B cell (primary cell): ENCODE measurements at regions not wholly inside any gene's neighbourhood (a gene's known extent, or its start where the extent isn't known, plus 50 kb on each side); places are given as distances from the start of the nearest gene placed in this dataset.

ENCODE experiments used
- ATAC-seq: fragments of 200-7000 bp; cut with Tn5 transposase; one replicate; pipeline ENCODE4 v1.10.0; 2021; ENCODE audit warnings: low read depth, mild to moderate bottlenecking, moderate number of reproducible peaks, moderate library complexity
- CTCF ChIA-PET: fragments of 350-600 bp; sonication (Branson Sonifier 250); formaldehyde crosslinking; loops from one replicate; lab custom pipeline; 2021; ENCODE audit warnings: antibody characterized with exemption, inconsistent platforms; lab: Charles Lee
- POLR2A ChIA-PET: fragments of 350-600 bp; sonication (Branson Sonifier 250); formaldehyde crosslinking; loops from one replicate; lab custom pipeline; 2021; ENCODE audit warnings: antibody characterized with exemption; lab: Charles Lee
- DNase-seq: peaks from one replicate; pipeline ENCODE4 v3.0.0; 2013
- H2AFZ ChIP-seq: 2 replicates; pipeline ENCODE4 v1.6.1; 2012; ENCODE audit warnings: mild to moderate bottlenecking, low read depth, low read length; ENCODE audit not compliant: insufficient read depth, poor library complexity, severe bottlenecking
- H3K27ac ChIP-seq, 2 donors: 1 replicate in 1 of 2; 2 replicates in 1 of 2; pipeline ENCODE4 v1.5.1; 2012 to 2013; ENCODE audit warnings: low read length in 2 of 2, mild to moderate bottlenecking in 2 of 2, moderate library complexity in 1 of 2
- H3K27me3 ChIP-seq, 4 experiments: fragments of 200-600 bp in 1 of 4; sonication (generic) in 1 of 4; replicated peaks in 1 of 4; 1 replicate in 2 of 4; 2 replicates in 2 of 4; pipeline versions ENCODE4 v1.6.1 to v1.7.0; 2013 to 2016; ENCODE audit warnings: low read length in 3 of 4, mild to moderate bottlenecking in 2 of 4, mixed read lengths in 1 of 4, moderate library complexity in 1 of 4; ENCODE audit not compliant: insufficient read depth in 4 of 4, control insufficient read depth in 3 of 4; ENCODE audit errors: control extremely low read depth in 1 of 4
- H3K36me3 ChIP-seq, 2 experiments: replicated peaks in 1 of 2; 1 replicate in 1 of 2; 2 replicates in 1 of 2; pipeline versions ENCODE4 v1.6.1 to v1.7.1; 2013; ENCODE audit warnings: low read length in 1 of 2; ENCODE audit not compliant: insufficient read depth in 2 of 2, control insufficient read depth in 1 of 2; ENCODE audit errors: control extremely low read depth in 1 of 2, extremely low read depth in 1 of 2
- H3K4me1 ChIP-seq, 2 donors: fragments of 200-600 bp in 1 of 2; sonication (generic) in 1 of 2; 1 replicate in 1 of 2; 2 replicates in 1 of 2; pipeline versions ENCODE4 v1.5.1 to v1.6.1; 2013 to 2017; ENCODE audit warnings: low read length in 2 of 2; ENCODE audit not compliant: control insufficient read depth in 2 of 2, insufficient read depth in 2 of 2
- H3K4me2 ChIP-seq: replicated peaks from 2 replicates; pipeline ENCODE3; 2012; ENCODE audit warnings: mild to moderate bottlenecking, low read depth, low read length; ENCODE audit not compliant: poor library complexity, severe bottlenecking
- H3K4me3 ChIP-seq, 5 experiments: fragments of 200-600 bp in 1 of 5; sonication (generic) in 1 of 5; 1 replicate in 3 of 5; 2 replicates in 2 of 5; pipeline versions ENCODE4 v1.5.1 to v1.7.0; 2011 to 2016; ENCODE audit warnings: low read length in 4 of 5, mild to moderate bottlenecking in 4 of 5, low read depth in 2 of 5, control low read depth in 1 of 5, moderate library complexity in 1 of 5; ENCODE audit not compliant: insufficient read depth in 1 of 5; ENCODE audit errors: control extremely low read depth in 1 of 5, extremely low read depth in 1 of 5
- H3K79me2 ChIP-seq: fragments of 200-600 bp; sonication (generic); one replicate; pipeline ENCODE4 v1.6.0; 2016; ENCODE audit warnings: low read length; ENCODE audit not compliant: control insufficient read depth, insufficient read depth
- H3K9ac ChIP-seq: fragments of 200-600 bp; sonication (generic); 2 replicates; pipeline ENCODE4 v1.6.1; 2017; ENCODE audit warnings: mild to moderate bottlenecking, low read length, moderate library complexity
- H3K9me3 ChIP-seq, 3 donors: one replicate each; pipeline versions ENCODE4 v1.6.1 to v1.7.1; 2013; ENCODE audit warnings: low read length in 2 of 3; ENCODE audit not compliant: control insufficient read depth in 2 of 3, insufficient read depth in 1 of 3; ENCODE audit errors: control extremely low read depth in 1 of 3
- H4K20me1 ChIP-seq: 2 replicates; pipeline ENCODE4 v1.6.0; 2012; ENCODE audit warnings: mild to moderate bottlenecking, low read length; ENCODE audit not compliant: insufficient read depth, control insufficient read depth, poor library complexity, severe bottlenecking
- H3K27ac Mint-ChIP-seq: one replicate; pipeline ENCODE4 v1.8.0; 2021; ENCODE audit warnings: mixed read lengths
- H3K27me3 Mint-ChIP-seq: one replicate; pipeline ENCODE4 v1.8.0; 2021; ENCODE audit warnings: mixed read lengths
- H3K4me1 Mint-ChIP-seq: one replicate; pipeline ENCODE4 v1.8.0; 2021; ENCODE audit warnings: mixed read lengths
- H3K4me3 Mint-ChIP-seq: one replicate; pipeline ENCODE4 v1.8.0; 2021; ENCODE audit warnings: mixed read lengths
- H3K9me3 Mint-ChIP-seq: one replicate; pipeline ENCODE4 v1.8.0; 2022; ENCODE audit warnings: mixed read lengths; ENCODE audit not compliant: insufficient read depth
- CTCF ChIP-seq: fragments of 200-600 bp; IDR thresholded peaks from one replicate; pipeline ENCODE4 v1.8.0; 2022; ENCODE audit warnings: antibody characterized with exemption, mild to moderate bottlenecking
- EZH2 ChIP-seq: IDR thresholded peaks from 2 replicates; pipeline ENCODE4 v1.6.1; 2012; ENCODE audit warnings: borderline replicate concordance, low read depth, mild to moderate bottlenecking, moderate library complexity, low read length; ENCODE audit not compliant: insufficient read depth, poor library complexity, severe bottlenecking
- WGBS: methylation state at CpG from one replicate; pipeline ENCODE4 v1.1.5; 2013; ENCODE audit warnings: missing lambda C conversion rate; ENCODE audit not compliant: insufficient coverage; 5-methylcytosine and 5-hydroxymethylcytosine counted together
- intact Hi-C: fragments of 100-400 bp; cut with micrococcal nuclease; formaldehyde crosslinking; loops from one replicate; pipeline ENCODE4 v1.10.0; 2022

DNA sequence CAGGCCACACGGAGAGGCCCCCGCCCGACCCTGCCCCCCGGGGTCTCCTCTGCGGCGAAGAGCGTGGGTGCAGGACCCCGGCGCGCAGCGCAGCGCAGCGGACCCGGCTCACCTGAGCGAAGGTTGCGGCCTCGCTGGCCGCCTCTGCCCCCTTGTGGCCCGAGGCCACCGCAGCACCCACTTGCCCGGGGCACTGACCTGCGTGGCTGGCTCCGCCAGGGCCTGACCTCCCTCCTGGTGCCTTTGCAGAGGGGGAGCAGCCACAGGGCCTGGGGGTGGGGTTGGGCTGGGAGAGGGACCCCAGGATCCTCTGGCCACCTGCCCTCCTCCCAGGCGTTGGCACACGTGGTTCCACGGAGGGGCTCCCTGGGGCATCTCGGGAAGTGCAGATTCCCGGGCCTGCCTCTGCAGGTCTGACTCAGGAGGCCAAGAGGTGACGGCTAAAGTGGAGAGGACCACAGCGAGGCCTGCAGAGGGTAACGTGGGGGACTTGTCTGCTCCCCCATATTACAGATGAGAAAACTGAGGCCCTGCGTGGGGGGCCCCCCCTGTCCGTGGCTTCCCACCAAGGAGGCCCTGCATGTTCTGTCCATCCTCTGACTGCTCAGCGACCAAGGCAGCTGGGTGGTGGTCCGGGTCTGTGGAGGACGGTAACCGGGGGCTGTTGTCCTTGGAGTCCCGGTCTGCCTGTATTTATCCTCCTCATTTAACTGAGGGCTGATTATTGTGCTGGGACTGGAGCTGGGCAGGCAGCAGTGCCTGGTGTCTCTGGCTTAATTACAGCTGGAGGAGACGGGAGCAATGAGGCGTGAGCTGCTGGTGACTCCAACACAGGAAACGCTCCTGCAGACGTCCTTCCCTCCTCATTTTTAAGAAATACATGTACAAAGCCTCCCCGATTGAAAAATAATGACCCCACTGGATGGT lies 67.9 kb upstream of the BEGAIN start:
- TF ChIP-seq EZH2 (no peak), CTCF (peak; percentile 47)
- Mint-ChIP-seq H3K9me3 (no peaks in the 10 kb centered on the region), H3K27ac (no peak overlapping the region), H3K4me1 (peaks cover 7% of the 10 kb centered on the region), H3K27me3 (peaks cover 8% of the 10 kb centered on the region), H3K4me3 (no peak overlapping the region)
- intact Hi-C loops: no loop called here
- H3K4me1 ChIP-seq: peaks cover 5 to 13% of the 10 kb centered on the region in 2 donors
- H3K79me2 ChIP-seq: no peaks in the 10 kb centered on the region
- no peak overlapping the region for H3K27ac ChIP-seq
- DNase-seq (peak; percentile 52), ATAC-seq (no peak)
- H3K36me3 ChIP-seq: no peaks in the 10 kb centered on the region
- no peak overlapping the region for H2AFZ ChIP-seq
- peaks cover 0 to 22% (median 8%) of the 10 kb centered on the region in 4 experiments for H3K27me3 ChIP-seq
- H4K20me1 ChIP-seq: no peaks in the 10 kb centered on the region
- peak overlapping the region; percentile 32 for H3K9ac ChIP-seq
- POLR2A ChIA-PET: no interaction called here
- H3K9me3 ChIP-seq: peaks cover 0 to 3% (median 0%) of the 10 kb centered on the region in 3 donors
- H3K4me3 ChIP-seq: no peak overlapping the region
- 25% methylated on average over 39 of the region's 43 CpGs for WGBS
- peak overlapping the region; percentile 53 for H3K4me2 ChIP-seq
- CTCF ChIA-PET: no interaction called here

DNA sequence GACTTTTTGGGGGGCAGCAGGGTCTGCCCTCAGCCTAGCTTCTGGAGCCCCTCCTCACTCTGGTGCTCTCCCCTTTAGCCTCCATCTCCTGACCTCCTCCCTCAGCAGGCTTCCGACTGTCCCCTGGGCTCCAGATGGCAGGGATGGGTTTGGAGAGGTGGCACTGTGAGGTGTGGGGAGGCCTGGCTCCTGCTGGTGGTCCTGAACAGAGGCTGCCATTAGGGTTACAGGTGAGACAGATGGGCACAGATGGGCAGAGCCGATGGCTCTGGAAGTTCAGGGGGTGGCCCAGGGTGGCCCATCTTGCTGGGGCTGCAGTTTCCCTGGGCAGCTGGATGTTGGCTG lies 68.5 kb upstream of the BEGAIN start:
- no peaks in the 10 kb centered on the region for H3K79me2 ChIP-seq
- H3K9ac ChIP-seq: no peak overlapping the region
- no peaks in the 10 kb centered on the region for H3K36me3 ChIP-seq
- no peak overlapping the region for H3K4me3 Mint-ChIP-seq
- no peaks in the 10 kb centered on the region for H4K20me1 ChIP-seq
- H3K4me2 ChIP-seq: no peak overlapping the region
- DNase-seq (no peak), ATAC-seq (no peak)
- TF ChIP-seq CTCF (no peak), EZH2 (no peak)
- no peak overlapping the region for H3K4me3 ChIP-seq
- ChIA-PET CTCF (no interaction called here), POLR2A (no interaction called here)
- peaks cover 7% of the 10 kb centered on the region for H3K4me1 Mint-ChIP-seq
- no peak overlapping the region for H2AFZ ChIP-seq
- 100% methylated on average over 2 of the region's 2 CpGs for WGBS
- no peak overlapping the region for H3K27ac ChIP-seq
- H3K9me3 ChIP-seq: peaks cover 0 to 3% (median 0%) of the 10 kb centered on the region in 3 donors
- H3K27ac Mint-ChIP-seq: no peak overlapping the region
- peaks cover 5 to 13% of the 10 kb centered on the region in 2 donors for H3K4me1 ChIP-seq
- intact Hi-C loops: no loop called here
- peaks cover 8% of the 10 kb centered on the region for H3K27me3 Mint-ChIP-seq
- H3K9me3 Mint-ChIP-seq: no peaks in the 10 kb centered on the region
- H3K27me3 ChIP-seq: peaks cover 0 to 22% (median 8%) of the 10 kb centered on the region in 4 experiments
